ENCODE measurements at regions not wholly inside any gene's neighbourhood (a gene's known extent, or its start where the extent isn't known, plus 50 kb on each side); places are given as distances from the start of the nearest gene placed in this dataset.

GRCh38 chr6:124907596-124907995, 54.6 kb upstream of the RNF217 start:
- TF ChIP-seq FOXK2 (IDR thresholded peaks at IDR 0.05) (no peak), SP1 (IDR thresholded peaks at IDR 0.05) (no peak), TARDBP (IDR thresholded peaks at IDR 0.05) (no peak), ARNT (IDR thresholded peaks at IDR 0.05) (no peak), NFRKB (IDR thresholded peaks at IDR 0.05) (no peak), ELF4 (IDR thresholded peaks at IDR 0.05) (no peak), BHLHE40 (IDR thresholded peaks at IDR 0.05; ENCODE audit: borderline replicate concordance) (no peak), FOXM1 (IDR thresholded peaks at IDR 0.05; ENCODE audit: borderline replicate concordance) (no peak), ZNF384 (IDR thresholded peaks at IDR 0.05) (no peak), LEF1 (IDR thresholded peaks at IDR 0.05; ENCODE audit: borderline replicate concordance) (no peak)
